NB4 (cell line): ENCODE measurements at regions not wholly inside any gene's neighbourhood (a gene's known extent, or its start where the extent isn't known, plus 50 kb on each side); places are given as distances from the start of the nearest gene placed in this dataset.
"Not testable (repeated sequence)": the region's sequence is repeated elsewhere in the genome, so short reads cannot be mapped to it uniquely, and the experiment has no call there.

Experiments used
- DNase-seq: peaks from one replicate; pipeline ENCODE4 v3.0.0; 2010; ENCODE audit warnings: low read depth
- H3K4me3 ChIP-seq: one replicate; pipeline ENCODE4 v1.5.1; 2011; ENCODE audit warnings: mild to moderate bottlenecking, low read depth, low read length, moderate library complexity
- MYC ChIP-seq: IDR thresholded peaks from 2 replicates; pipeline ENCODE4 v1.6.1; 2011; ENCODE audit warnings: low read depth, low read length
- POLR2A ChIP-seq: IDR thresholded peaks from 2 replicates; pipeline ENCODE4 v1.6.1; 2011; ENCODE audit warnings: mild to moderate bottlenecking; ENCODE audit not compliant: insufficient read length; ENCODE audit errors: extremely low read depth
- TF ChIP-seq, protein P1 (sequence below): IDR thresholded peaks from 2 replicates; pipeline ENCODE4 v1.6.1; 2011; ENCODE audit warnings: low read depth, low read length
- TF ChIP-seq, protein P2 (sequence below): IDR thresholded peaks from one replicate; pipeline ENCODE4 v1.5.1; 2012; ENCODE audit warnings: low read depth, low read length

- H3K4me3 ChIP-seq = no peak overlapping the region
- TF ChIP-seq, protein P1, sequence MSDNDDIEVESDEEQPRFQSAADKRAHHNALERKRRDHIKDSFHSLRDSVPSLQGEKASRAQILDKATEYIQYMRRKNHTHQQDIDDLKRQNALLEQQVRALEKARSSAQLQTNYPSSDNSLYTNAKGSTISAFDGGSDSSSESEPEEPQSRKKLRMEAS = no peak
- no peak for TF ChIP-seq POLR2A
- TF ChIP-seq, protein P2, sequence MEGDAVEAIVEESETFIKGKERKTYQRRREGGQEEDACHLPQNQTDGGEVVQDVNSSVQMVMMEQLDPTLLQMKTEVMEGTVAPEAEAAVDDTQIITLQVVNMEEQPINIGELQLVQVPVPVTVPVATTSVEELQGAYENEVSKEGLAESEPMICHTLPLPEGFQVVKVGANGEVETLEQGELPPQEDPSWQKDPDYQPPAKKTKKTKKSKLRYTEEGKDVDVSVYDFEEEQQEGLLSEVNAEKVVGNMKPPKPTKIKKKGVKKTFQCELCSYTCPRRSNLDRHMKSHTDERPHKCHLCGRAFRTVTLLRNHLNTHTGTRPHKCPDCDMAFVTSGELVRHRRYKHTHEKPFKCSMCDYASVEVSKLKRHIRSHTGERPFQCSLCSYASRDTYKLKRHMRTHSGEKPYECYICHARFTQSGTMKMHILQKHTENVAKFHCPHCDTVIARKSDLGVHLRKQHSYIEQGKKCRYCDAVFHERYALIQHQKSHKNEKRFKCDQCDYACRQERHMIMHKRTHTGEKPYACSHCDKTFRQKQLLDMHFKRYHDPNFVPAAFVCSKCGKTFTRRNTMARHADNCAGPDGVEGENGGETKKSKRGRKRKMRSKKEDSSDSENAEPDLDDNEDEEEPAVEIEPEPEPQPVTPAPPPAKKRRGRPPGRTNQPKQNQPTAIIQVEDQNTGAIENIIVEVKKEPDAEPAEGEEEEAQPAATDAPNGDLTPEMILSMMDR = no peak
- no peak for TF ChIP-seq MYC
- DNase-seq = no peak
Observed at GRCh38 chr1:221601166-221601565, 140.7 kb downstream of the DUSP10 start.

GRCh38 chr1:221602830-221603229 is 139.1 kb downstream of the DUSP10 start:
- no peak for DNase-seq
- TF ChIP-seq POLR2A (no peak), MYC (no peak)
- TF ChIP-seq, protein P2 = no peak
- TF ChIP-seq, protein P1 = no peak
- no peak overlapping the region for H3K4me3 ChIP-seq

DNA sequence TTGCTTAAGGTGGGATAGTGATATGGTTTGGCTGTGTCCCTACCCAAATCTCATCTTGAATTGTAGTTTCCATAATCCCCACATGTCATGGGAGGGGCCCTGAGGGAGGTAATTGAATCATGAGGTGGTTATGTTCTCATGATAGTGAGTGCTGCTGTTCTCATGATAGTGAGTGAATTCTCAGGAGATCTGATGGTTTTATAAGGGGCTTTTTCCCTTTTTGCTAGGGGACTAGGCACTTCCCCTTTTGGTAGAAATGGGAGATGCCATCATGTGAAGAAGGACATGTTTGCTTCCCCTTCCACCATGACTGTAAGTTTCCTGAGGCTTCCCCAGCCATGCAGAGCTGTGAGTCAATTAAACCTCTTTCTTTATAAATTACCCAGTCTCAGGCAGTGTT is 137.5 kb downstream of the DUSP10 start:
- H3K4me3 ChIP-seq = not testable (repeated sequence)
- peak; percentile 30 for DNase-seq

- DNase-seq = no peak
- H3K4me3 ChIP-seq = no peak overlapping the region
- TF ChIP-seq POLR2A = no peak
- TF ChIP-seq, protein P1 = no peak
- TF ChIP-seq MYC = no peak
Observed at GRCh38 chr1:221604948-221605347, 136.9 kb downstream of the DUSP10 start.

- no peak for DNase-seq
- no peak for TF ChIP-seq POLR2A
- TF ChIP-seq, protein P2 = no peak
- TF ChIP-seq, protein P1 = no peak
- TF ChIP-seq MYC = no peak
- H3K4me3 ChIP-seq = no peak overlapping the region
Observed at GRCh38 chr1:221605569-221605968, 136.3 kb downstream of the DUSP10 start.

DNA sequence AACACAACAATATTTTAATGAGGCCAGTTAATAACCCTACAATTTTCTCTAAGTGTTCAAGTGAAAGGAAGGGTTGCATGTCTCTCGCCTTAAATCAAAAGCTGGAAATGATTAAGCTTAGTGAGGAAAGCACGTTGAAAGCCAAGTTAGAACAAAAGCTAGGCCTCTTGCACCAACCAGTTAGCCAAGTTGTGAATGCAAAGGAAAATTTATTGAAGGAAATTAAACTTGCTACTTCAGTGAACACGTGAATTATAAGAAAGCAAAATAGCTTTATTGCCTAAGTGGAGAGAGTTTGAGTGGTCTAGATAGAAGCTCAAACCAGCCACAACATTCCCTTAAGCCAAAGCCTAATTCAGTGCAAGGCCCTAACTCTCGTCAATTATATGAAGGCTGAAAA is 135.6 kb downstream of the DUSP10 start:
- TF ChIP-seq, protein P1 = no peak
- TF ChIP-seq, protein P2 = no peak
- TF ChIP-seq MYC (no peak), POLR2A (no peak)
- no peak for DNase-seq
- H3K4me3 ChIP-seq = no peak overlapping the region

DNA sequence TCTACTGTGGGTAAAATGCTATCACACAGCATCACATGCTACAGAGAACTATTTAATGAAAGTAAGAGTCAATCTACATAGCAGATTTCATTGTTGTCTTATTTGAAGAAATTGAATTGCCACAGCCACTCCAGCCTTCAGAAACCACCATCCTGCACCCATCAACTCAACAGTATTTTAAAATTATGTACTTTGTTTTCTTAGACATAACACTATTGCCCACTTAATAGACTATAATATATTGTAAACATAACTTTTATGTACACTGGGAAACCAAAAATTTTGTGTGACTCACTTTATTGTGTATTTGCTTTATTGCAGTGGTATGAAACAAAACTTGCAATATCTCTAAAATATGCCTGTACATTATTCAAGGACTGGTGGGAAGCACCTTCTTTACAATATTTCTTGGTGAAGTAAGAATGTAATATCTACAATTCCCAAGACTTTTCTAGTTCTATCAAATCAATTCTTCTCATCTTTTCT is 133.0 kb downstream of the DUSP10 start:
- H3K4me3 ChIP-seq = no peak overlapping the region
- TF ChIP-seq POLR2A (no peak), MYC (no peak)
- TF ChIP-seq, protein P2 = no peak
- TF ChIP-seq, protein P1 = no peak
- no peak for DNase-seq
